SIG-M5 (cell line): ENCODE measurements at regions not wholly inside any gene's neighbourhood (a gene's known extent, or its start where the extent isn't known, plus 50 kb on each side); places are given as distances from the start of the nearest gene placed in this dataset.
"Not testable (repeated sequence)": the region's sequence is repeated elsewhere in the genome, so short reads cannot be mapped to it uniquely, and the experiment has no call there.

Experiments
- DNase-seq: peaks from one replicate; lab custom pipeline; 2025; lab: John Stamatoyannopoulos, UW

GRCh38 chr6:4253604-4254231, 118.3 kb upstream of the ECI2 start:
- DNase-seq = no peak

- DNase-seq = not testable (repeated sequence)
Measured at GRCh38 chr6:4252445-4252844, 117.1 kb upstream of the ECI2 start.

DNA sequence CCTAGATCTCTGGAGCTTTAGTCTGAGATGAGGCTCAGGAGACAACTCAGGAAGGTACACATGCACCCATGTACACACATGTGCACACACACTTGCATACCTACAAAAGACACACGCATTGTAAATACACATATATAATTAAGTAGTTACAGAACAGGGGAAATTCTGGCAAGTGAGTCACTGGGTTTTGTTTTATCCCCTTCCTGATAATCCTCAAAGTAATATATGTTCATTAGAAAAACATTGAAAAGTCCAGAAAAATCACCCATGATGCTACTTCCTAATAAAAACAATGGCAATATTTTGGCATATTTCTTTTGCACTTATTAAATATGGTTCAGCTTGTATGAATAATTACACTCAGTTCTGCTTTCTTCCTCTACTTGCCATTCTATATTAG, 115.3 kb upstream of the ECI2 start:
- no peak for DNase-seq

- not testable (repeated sequence) for DNase-seq
Measured at GRCh38 chr6:4243832-4244231, 108.5 kb upstream of the ECI2 start.

DNA sequence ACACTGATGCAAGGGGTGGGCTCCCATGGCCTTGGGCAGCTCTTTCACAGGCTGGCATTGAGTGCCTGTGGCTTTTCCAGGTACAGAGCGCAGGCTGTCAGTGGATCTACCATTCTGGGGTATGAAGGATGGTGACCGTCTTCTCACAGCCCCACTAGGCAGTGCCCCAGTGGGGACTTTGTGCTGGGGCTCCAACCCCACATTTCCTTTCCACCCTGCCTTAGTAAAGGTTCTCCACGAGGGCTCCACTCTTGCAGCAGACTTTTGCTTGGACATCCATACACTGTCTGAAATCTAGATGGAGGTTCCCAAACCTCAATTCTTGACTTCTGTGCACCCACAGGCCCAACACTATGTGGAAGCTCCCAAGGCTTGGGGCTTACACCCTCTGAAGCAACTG, 107.9 kb upstream of the ECI2 start:
- no peak for DNase-seq

- no peak for DNase-seq
Measured at GRCh38 chr6:4242601-4243000, 107.2 kb upstream of the ECI2 start.

DNA sequence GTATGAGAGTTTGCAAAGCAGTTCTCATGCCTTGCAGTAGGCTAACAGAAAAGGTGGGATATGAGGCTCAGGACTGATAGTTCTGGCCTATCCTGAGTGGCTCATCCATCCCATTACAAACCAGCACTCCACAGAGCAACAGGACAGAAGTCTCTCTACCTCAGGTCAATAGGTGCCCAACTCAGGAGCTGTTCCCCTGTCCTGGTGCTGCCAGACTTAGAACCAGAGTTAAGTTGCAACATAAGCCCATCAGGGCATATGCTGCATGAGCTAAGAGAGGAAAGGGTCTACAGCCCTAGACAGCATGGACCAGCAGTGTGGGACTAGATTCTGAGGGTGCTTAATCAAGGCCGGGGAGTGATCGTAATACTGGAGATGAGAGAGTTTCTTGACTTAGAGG, 104.8 kb upstream of the ECI2 start:
- DNase-seq = no peak

- no peak for DNase-seq
Measured at GRCh38 chr6:4225161-4225872, 89.9 kb upstream of the ECI2 start.

GRCh38 chr6:4224067-4224978, 88.9 kb upstream of the ECI2 start:
- no peak for DNase-seq

- DNase-seq = no peak
Measured at GRCh38 chr6:4220558-4220957, 85.2 kb upstream of the ECI2 start.

GRCh38 chr6:4218619-4219317, 83.4 kb upstream of the ECI2 start:
- DNase-seq = not testable (repeated sequence)

- DNase-seq = no peak
Measured at GRCh38 chr6:4212588-4212987, 77.2 kb upstream of the ECI2 start.

DNA sequence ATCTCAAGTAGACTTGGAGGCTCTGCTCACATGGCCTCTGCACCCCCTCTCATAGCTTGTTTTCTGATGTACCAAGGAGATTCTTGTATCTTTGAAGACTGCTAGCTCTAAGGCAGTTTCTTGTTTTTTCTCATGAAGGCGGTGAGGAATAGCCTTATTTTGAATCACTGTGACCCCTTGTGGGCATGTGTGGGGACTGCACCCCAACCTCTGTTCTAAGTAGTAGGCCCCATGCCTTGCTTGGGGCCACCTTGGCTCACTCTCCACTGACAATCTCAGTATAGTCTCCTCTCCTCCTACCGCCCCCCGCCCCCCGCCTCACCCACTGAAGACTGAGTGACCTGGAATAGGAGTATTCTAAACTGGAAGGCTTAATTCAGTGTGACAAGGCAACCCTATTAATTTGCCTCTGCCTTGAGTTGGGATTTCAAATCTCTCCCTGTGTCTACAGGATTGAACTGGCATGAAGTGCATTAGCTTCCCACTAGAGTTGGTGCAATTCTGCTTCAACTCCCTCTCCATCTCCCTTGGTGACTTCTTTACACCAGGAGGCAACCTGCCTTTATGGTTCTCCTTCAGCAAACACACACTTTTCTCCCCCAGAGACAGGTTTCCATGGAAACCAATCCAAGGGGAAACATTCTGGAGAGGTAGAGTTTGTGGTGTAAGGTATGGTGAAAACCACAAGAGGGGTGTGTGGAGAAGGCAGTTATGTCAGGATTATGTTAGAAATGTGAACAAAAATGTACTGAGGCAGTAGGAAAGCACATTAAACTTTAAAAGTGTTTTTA, 75.4 kb upstream of the ECI2 start:
- no peak for DNase-seq

- no peak for DNase-seq
Measured at GRCh38 chr6:4209196-4209595, 73.8 kb upstream of the ECI2 start.

DNA sequence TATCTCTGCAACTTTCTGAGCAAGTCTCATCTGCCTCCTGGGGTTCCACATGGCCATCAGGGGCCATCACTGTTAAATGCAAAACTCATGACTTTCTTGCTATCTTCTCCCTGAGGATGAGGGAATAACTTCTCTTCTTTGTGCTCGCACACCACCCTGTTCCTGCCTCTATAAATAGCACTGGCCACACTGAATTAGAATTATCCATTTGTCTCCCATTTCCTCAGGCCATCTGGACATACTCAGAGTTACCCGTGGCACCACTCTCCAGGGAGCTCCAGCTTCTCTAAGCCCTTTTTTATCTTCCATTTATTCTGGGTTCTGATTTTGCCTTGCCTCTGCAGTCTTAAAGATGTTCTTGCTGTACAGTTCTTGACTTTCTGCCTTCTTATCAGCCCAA, 72.8 kb upstream of the ECI2 start:
- DNase-seq = no peak

DNA sequence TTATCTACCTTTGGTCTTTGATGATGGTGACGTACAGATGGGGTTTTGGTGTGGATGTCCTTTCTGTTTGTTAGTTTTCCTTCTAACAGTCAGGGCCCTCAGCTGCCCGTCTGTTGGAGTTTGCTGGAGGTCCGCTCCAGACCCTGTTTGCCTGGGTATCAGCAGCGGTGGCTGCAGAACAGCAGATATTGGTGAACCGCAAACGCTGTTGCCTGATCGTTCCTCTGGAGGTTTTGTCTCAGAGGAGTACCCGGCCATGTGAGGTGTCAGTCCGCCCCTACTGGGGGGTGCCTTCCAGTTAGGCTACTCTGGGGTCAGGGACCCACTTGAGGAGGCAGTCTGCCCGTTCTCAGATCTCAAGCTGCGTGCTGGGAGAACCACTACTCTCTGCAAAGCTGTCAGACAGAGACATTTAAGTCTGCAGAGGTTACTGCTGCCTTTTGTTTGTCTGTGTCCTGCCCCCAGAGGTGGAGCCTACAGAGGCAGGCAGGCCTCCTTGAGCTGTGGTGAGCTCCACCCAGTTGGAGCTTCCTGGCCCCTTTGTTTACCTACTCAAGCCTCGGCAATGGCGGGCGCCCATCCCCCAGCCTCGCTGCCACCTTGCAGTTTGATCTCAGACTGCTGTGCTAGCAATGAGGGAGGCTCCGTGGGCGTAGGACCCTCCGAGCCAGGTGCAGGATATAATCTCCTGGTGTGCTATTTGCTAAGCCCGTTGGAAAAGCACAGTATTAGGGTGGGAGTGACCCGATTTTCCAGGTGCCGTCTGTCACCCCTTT, 68.5 kb upstream of the ECI2 start:
- DNase-seq = not testable (repeated sequence)

GRCh38 chr6:4192627-4193026, 57.3 kb upstream of the ECI2 start:
- no peak for DNase-seq

- DNase-seq = no peak
Measured at GRCh38 chr6:4192173-4192572, 56.8 kb upstream of the ECI2 start.

DNA sequence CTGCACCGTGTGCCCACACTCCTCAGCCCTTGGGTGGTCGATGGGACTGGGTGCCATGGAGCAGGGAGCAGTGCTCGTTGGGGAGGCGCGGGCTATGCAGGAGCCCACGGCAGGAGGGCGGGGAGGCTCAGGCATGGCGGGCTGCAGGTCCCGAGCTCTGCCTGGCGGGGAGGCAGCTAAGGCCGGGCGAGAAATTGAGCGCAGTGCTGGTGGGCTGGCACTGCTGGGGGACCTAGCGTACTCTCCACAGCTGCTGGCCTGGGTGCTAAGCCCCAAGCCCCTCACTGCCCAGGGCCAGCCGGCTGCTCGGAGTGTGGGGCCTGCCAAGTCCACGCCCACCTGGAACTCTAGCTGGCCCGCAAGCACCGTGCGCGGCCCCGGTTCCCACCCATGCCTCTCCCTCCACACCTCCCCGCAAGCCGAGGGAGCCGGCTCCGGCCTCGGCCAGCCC, 55.9 kb upstream of the ECI2 start:
- DNase-seq = no peak

DNA sequence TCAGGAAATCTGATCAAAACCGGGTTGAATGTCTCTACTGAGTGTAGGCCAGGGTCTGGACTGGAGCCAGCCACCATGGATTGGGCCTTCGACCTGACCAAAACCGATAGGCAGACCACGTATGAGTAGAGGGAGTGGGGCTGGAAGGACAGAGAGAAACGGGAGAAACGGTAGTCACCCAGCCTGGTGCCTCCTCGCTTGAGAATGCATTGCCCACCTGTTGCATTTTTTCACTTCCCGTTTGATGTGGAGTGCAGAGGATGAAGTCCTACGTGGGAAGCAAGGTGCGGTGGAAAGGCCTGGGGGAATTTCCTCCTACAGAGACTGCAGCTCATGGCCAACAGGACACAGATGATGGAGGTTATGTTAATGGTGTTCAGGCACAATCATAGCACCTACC, 53.9 kb upstream of the ECI2 start:
- no peak for DNase-seq

DNA sequence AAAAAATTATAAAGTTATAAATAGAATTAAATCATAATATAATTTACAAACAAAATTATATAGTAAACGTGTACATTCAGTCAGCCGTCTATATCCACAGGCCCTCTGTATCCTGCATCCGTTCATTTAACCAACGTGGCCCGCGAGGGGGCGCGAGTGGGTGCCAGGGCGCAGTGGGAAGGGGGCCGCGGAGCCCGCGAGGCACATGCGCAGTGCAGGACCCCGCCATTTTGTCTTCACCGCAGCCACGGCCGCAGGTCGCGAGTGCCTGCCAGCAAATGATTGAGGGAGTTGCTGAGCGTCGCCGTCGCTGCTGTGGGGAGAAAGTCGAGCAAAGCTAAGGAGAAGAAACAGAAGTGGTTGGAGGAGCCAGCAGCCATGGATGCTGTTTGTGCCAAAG, 53.4 kb upstream of the ECI2 start:
- no peak for DNase-seq
